H1 (cell line): ENCODE measurements at regions not wholly inside any gene's neighbourhood (a gene's known extent, or its start where the extent isn't known, plus 50 kb on each side); places are given as distances from the start of the nearest gene placed in this dataset.

Experiments
- EZH2 ChIP-seq: fragments of 200-600 bp; sonication (generic); IDR thresholded peaks from 2 replicates; pipeline ENCODE4 v1.7.1; 2012; ENCODE audit warnings: low read depth, mild to moderate bottlenecking, moderate library complexity, low read length, inconsistent platforms; ENCODE audit not compliant: severe bottlenecking
- HDAC6 ChIP-seq: IDR thresholded peaks from one replicate; pipeline ENCODE4 v1.7.1; 2012; ENCODE audit warnings: low read depth, mild to moderate bottlenecking, inconsistent platforms, low read length, moderate library complexity
- KDM4A ChIP-seq: IDR thresholded peaks from one replicate; pipeline ENCODE4 v1.7.1; 2012; ENCODE audit warnings: low read depth, mild to moderate bottlenecking, moderate library complexity, low read length, inconsistent platforms; ENCODE audit not compliant: severe bottlenecking
- PHF8 ChIP-seq: fragments of 200-600 bp; sonication (generic); conservative IDR thresholded peaks from 2 replicates; pipeline ENCODE4 v1.7.1; 2012; ENCODE audit warnings: low read depth, mild to moderate bottlenecking, inconsistent platforms, low read length, moderate library complexity
- RAD21 ChIP-seq, 2 experiments: IDR thresholded peaks in 1 of 2; conservative IDR thresholded peaks in 1 of 2; 2 replicates each; pipeline ENCODE4 v1.6.1; 2011; ENCODE audit warnings: low read depth in 2 of 2, low read length in 2 of 2, improper control_type of control experiment in 1 of 2, inconsistent platforms in 1 of 2, mild to moderate bottlenecking in 1 of 2, moderate library complexity in 1 of 2
- TAF1 ChIP-seq: IDR thresholded peaks from 2 replicates; pipeline ENCODE4 v1.6.1; 2011; ENCODE audit warnings: mild to moderate bottlenecking, low read depth, low read length

- TF ChIP-seq PHF8 (no peak), TAF1 (no peak), HDAC6 (no peak), RAD21 (IDR thresholded peaks at IDR 0.05 in 1 of 2, conservative IDR thresholded peaks at IDR 0.05 in 1 of 2; ENCODE audit: low read depth in 2 of 2, low read length in 2 of 2) (no peak), KDM4A (no peak), EZH2 (no peak)
Observed at GRCh38 chr15:77542491-77543001, 90.2 kb downstream of the LINGO1 start (continued).
